Left ventricle myocardium inferior (tissue), 1 donor: ENCODE measurements at regions not wholly inside any gene's neighbourhood (a gene's known extent, or its start where the extent isn't known, plus 50 kb on each side); places are given as distances from the start of the nearest gene placed in this dataset.

Source experiments
- DNase-seq: peaks from one replicate; pipeline ENCODE4 v3.0.0-alpha.2; 2020
- H3K27ac ChIP-seq: fragments of 200-600 bp; replicated peaks from 2 replicates; pipeline ENCODE4 v1.8.0; 2021
- H3K27me3 ChIP-seq: fragments of 200-600 bp; 2 replicates; pipeline ENCODE4 v1.8.0; 2021; ENCODE audit warnings: low read depth
- H3K36me3 ChIP-seq: fragments of 200-600 bp; 2 replicates; pipeline ENCODE4 v1.8.0; 2021
- H3K4me1 ChIP-seq: fragments of 200-600 bp; 2 replicates; pipeline ENCODE4 v1.8.0; 2021
- H3K4me3 ChIP-seq: fragments of 200-600 bp; 2 replicates; pipeline ENCODE4 v1.8.0; 2021; ENCODE audit warnings: mild to moderate bottlenecking, moderate library complexity
- H3K9me3 ChIP-seq: fragments of 200-600 bp; replicated peaks from 2 replicates; pipeline ENCODE4 v1.8.0; 2021
- intact Hi-C: fragments of 100-400 bp; cut with micrococcal nuclease; formaldehyde crosslinking; loops from one replicate; pipeline ENCODE4 v1.11.0; 2022
- TF ChIP-seq, protein P1 (sequence below): fragments of 200-600 bp; IDR thresholded peaks from 2 replicates; pipeline ENCODE4 v1.8.0; 2021; ENCODE audit warnings: antibody characterized with exemption, mild to moderate bottlenecking, borderline replicate concordance
- donor health status: DM: no; HTN: yes; CAD: no; lungs with severe emphysema.

GRCh38 chr10:125419146-125419545, 258.8 kb upstream of the CTBP2 start:
- Histone ChIP-seq H3K4me1 (no peaks in the 10 kb centered on the region), H3K4me3 (no peak overlapping the region), H3K27me3 (peaks cover 49% of the 10 kb centered on the region), H3K27ac (no peak overlapping the region), H3K36me3 (no peaks in the 10 kb centered on the region), H3K9me3 (peaks cover 9% of the 10 kb centered on the region)
- DNase-seq = no peak
- intact Hi-C loops = no loop called here
- TF ChIP-seq, protein P1, sequence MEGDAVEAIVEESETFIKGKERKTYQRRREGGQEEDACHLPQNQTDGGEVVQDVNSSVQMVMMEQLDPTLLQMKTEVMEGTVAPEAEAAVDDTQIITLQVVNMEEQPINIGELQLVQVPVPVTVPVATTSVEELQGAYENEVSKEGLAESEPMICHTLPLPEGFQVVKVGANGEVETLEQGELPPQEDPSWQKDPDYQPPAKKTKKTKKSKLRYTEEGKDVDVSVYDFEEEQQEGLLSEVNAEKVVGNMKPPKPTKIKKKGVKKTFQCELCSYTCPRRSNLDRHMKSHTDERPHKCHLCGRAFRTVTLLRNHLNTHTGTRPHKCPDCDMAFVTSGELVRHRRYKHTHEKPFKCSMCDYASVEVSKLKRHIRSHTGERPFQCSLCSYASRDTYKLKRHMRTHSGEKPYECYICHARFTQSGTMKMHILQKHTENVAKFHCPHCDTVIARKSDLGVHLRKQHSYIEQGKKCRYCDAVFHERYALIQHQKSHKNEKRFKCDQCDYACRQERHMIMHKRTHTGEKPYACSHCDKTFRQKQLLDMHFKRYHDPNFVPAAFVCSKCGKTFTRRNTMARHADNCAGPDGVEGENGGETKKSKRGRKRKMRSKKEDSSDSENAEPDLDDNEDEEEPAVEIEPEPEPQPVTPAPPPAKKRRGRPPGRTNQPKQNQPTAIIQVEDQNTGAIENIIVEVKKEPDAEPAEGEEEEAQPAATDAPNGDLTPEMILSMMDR = no peak

DNA sequence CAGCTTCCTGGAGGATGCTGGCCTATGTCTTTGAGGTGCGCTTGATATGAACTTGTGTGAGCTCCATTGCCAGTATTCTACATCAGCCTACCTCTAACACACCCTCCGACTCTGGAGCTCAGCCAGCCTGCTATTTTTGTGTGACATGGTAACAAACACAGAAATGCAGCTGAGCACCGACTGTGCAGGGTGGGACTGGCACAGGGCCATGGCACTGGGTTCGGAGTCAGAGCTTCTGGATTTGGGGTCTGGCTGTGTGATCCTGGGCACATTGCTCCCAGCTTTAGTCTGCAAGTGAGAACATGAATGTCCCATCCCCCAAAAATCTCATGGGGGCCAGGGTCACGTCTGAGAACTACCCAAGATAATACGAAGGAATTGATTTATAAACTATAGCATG, 257.2 kb upstream of the CTBP2 start:
- DNase-seq = no peak
- TF ChIP-seq, protein P1 = no peak
- Histone ChIP-seq H3K4me1 (no peaks in the 10 kb centered on the region), H3K36me3 (no peaks in the 10 kb centered on the region), H3K9me3 (peaks cover 9% of the 10 kb centered on the region), H3K27me3 (peaks cover 62% of the 10 kb centered on the region), H3K27ac (no peak overlapping the region), H3K4me3 (no peak overlapping the region)
- intact Hi-C loops = no loop called here

GRCh38 chr10:125415964-125416363, 255.6 kb upstream of the CTBP2 start:
- H3K9me3 ChIP-seq = peaks cover 9% of the 10 kb centered on the region
- H3K4me1 ChIP-seq = no peaks in the 10 kb centered on the region
- peaks cover 73% of the 10 kb centered on the region for H3K27me3 ChIP-seq
- H3K4me3 ChIP-seq = no peak overlapping the region
- TF ChIP-seq, protein P1 = no peak
- no peaks in the 10 kb centered on the region for H3K36me3 ChIP-seq
- DNase-seq = no peak
- intact Hi-C loops = no loop called here
- H3K27ac ChIP-seq = no peak overlapping the region

DNA sequence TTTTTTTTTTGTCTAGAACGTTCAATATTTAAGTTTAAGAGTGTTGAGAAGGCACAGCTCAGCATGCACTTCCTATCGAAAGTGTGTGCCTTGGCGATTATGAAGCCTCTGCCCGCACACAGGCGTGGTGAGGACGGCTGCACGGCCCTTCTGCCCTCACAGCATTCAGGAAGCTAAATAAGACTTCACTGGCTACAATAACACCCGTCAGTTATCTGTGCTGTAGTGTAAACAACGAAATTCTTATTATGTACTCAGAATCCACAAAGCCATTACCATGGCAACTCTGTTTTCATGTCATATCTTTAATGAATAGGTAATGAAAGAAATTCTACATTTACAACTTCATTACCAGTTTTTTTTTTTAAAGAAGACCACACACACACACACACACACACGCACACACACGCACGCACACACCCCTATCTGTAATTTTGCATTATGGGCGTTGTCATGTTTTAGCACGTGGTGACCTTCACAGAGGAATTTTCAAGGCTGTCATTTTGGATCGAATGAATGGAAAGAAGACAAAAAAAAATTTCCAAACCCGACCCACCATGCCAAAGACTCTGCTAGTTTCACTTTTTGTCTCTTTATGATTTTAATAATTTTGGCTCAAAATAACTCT, 254.8 kb upstream of the CTBP2 start:
- peaks cover 81% of the 10 kb centered on the region for H3K27me3 ChIP-seq
- no peaks in the 10 kb centered on the region for H3K36me3 ChIP-seq
- no peaks in the 10 kb centered on the region for H3K4me1 ChIP-seq
- DNase-seq = no peak
- no peak overlapping the region for H3K4me3 ChIP-seq
- H3K27ac ChIP-seq = no peak overlapping the region
- TF ChIP-seq, protein P1 = no peak
- intact Hi-C loops = no loop called here
- H3K9me3 ChIP-seq = peaks cover 9% of the 10 kb centered on the region

DNA sequence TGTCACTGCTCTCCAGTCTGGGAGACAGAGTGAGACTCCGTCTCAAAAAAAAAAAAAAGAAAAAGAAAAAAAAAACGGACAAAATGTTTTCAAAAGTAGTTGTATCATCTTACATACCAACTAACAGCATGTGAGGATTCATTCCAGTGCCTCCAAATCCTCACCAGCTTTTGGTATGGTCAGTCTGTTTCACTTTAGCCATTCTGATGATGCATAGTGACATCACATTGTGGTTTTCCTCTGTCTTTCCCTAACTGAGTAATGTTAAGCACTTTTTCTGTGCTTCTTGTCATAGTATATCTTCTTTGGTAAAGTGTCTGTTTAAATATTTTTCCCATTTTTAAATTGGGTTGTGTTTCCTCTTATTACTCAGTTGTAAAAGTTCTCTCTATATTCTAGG, 251.4 kb upstream of the CTBP2 start:
- DNase-seq = no peak
- Histone ChIP-seq H3K36me3 (no peaks in the 10 kb centered on the region), H3K4me1 (no peaks in the 10 kb centered on the region), H3K9me3 (peaks cover 3% of the 10 kb centered on the region), H3K4me3 (no peak overlapping the region), H3K27me3 (peaks cover 93% of the 10 kb centered on the region), H3K27ac (no peak overlapping the region)
- TF ChIP-seq, protein P1 = no peak
- intact Hi-C loops = no loop called here
